ENCODE measurements at regions not wholly inside any gene's neighbourhood (a gene's known extent, or its start where the extent isn't known, plus 50 kb on each side); places are given as distances from the start of the nearest gene placed in this dataset.
"Not testable (repeated sequence)": the region's sequence is repeated elsewhere in the genome, so short reads cannot be mapped to it uniquely, and the experiment has no call there.

DNA sequence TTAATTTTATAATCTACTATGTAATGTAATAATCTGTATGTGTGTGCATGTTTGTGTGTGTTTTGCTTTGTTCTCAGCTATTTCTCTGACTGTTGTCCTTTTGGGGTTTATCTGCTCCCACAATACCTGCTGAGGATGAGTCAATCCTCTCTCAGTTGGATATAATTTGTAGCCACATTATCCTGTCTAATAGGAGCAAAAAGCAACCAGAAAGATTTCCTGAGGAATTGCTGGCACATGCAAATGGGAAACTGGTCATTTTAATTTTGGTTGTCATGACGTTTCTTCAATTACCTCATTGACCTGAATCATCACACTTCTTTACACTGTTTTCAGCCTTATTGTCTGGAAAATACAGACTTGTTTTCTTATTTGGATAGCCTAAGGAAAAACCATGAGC is 488.4 kb downstream of the KLF5 start:
- DNase-seq: no peak

DNA sequence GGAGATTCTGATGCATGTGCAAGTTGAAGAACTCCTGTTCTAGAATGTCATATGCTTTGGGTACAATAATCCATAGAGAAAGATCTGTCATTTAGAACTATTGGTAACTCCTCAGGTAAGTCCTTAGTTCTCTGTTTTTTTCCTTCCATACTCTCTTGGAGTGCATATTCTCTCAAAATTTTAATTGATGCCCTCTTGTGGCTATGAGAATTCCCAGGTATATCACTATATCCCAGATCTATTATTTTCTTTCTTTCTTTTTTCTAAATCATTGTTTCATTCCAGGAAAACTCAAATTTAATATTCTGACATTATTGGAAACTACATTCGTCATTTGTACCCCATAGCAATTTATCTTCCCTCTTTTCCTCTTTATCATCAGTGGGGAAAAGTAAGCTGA is 485.4 kb downstream of the KLF5 start:
- no peak for DNase-seq

DNA sequence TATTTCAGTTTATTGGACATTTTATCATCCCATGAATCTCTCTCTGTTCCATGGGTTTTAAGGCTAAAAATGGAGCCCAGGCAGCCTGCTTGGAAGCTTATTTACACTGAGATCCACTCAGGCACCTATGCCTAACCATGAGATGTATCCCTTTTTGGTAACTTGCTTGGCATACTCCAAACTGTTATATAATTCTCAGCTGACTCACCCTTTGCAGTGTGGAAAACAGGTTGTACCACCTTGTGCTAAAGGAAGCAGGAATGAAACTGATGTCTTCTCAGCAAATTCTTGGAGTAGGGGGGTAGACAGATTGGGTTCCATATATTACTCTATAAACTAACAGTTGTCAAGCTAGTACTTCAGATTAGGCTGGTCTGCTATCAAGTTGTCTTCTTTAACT is 483.6 kb downstream of the KLF5 start:
- no peak for DNase-seq

DNA sequence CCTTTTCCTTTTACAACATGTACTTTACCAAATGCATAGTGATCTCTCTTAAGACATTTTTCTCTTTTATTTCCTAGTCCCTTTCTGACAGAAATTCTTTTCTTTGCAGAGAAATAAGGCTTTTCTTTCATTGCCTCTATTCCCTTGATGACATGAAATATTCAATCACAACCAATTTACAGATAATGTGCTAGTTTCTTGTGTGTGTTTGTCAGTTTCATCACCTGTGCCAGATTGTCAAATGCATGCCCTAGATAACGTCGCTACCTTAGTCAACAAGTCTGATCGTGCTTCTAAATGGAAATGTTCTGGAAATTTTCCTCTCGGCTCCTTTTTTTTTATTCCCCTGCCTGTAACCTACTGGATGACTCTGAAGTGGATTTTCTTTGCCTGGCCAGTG is 478.1 kb downstream of the KLF5 start:
- DNase-seq: no peak

DNA sequence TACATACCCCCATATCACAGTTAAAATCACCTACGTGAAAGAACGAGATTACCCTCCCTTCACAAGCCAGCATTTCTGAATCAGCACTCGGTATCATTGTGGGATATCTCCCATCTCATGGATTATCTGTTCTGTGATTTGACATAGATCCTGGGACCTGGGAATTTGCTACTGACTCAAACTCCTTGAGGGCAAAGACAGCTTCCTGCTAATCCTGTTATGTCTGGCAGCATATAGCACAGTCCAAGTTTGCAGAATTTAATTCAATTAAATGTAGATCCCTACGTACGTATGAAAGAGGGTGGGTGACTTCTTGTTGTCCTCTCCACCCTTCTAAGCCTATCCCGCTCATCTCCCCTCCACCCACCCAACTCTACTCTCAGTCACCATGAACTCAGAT is 476.5 kb downstream of the KLF5 start:
- no peak for DNase-seq

DNA sequence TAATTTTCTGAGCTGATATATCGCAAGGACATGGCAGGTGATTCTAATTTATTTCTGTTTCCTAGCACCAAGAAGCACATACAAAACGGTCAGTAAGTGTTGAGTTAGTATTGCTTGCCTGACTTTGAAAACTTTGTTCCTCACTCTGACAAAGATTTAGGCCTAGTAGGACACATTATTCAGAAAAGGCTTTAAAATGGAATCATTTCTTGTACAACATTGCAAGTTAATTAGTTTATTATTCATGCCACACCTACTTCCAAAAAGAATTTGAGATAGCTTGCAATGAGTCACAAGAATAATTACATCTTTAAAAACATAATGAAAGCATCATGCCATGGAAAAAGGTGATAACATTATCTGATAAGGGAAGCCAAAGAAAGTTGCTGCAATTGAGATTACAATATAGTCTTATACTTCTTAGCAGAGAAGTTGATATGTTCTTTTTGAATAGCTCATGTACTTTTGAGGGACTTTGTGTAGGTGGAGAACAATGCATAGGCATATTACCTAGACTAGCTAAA is 474.2 kb downstream of the KLF5 start:
- DNase-seq: no peak

DNA sequence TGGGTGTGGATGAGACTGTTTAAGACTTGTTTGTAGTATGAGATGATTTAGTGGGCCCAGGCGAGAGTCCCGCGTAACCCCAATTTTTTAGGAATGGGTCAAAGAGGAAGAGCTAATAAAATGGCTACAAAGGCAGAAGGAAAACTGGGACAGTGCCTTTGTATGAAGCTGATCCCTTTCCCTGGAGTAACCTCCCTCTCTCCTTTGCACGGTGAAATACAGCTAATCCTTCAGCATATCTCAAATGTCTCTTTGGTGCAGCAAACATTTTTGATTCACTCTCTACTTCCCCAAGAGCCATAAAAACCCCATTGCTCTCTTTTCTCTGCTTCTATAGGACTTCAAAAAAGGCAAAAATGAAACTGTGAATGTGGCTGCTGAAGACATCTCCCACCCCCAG is 473.8 kb downstream of the KLF5 start:
- DNase-seq: no peak

DNA sequence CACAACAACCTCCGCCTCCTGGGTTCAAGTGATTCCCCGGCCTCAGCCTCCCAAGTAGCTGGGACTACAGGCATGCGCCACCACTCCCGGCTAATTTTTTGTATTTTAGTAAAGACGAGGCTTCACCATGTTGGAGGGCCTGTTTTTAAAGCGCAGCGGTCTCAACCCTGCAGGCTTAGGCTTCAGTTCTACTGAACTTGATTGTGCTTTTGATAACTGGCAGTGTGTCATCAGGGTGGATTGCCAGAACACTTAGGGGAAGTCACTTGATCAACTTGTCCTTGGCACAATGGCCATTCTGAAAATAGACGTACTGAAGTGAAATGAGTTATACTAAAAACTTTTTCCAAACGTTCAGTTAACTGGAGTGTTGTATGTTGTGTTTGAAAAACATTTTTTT is 472.2 kb downstream of the KLF5 start:
- DNase-seq: no peak

DNA sequence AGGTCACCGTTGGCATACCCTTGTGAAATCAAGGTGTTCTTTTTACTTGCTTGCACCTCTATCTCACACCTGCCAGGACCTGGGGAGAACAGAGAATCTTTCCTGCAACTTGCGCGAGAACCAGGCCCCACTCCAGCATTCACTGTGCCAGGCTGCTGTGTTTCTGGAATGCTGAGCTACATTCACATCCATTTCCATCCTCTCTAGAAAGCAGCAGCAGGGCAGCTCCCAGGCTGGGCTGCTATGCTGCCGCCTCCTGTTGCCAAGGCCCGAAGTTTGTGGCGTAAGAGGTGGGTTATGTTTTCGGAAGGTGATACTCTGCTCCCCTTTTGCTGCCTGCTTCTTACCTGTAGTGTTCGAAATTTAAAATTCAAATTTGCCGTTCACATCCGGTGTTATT is 464.1 kb downstream of the KLF5 start:
- DNase-seq: no peak

DNA sequence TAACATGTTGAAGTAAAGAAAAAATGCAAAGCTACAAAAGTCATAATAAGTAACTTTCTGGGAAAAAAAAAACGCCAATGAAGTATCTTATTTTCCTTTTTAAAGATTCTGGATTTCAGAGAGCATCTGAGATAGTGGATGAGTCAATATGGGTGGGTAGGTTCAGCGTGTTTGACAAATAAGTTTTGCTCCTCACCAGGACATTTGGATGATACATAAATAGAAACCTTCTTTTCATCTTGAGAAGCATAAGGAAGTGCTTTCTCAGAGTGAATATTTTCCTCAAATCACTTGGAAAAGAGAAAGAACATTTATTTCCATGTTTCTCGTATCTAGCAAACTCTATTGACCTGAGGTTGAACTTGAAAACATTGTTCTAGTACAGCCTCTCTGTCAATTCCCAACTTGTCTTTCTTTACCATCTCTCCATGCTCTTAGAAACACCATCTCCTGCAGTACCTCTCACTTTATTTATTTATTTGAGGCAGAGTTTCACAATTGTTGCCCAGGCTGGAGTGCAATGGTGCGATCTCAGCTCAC is 463.2 kb downstream of the KLF5 start:
- DNase-seq: no peak

DNA sequence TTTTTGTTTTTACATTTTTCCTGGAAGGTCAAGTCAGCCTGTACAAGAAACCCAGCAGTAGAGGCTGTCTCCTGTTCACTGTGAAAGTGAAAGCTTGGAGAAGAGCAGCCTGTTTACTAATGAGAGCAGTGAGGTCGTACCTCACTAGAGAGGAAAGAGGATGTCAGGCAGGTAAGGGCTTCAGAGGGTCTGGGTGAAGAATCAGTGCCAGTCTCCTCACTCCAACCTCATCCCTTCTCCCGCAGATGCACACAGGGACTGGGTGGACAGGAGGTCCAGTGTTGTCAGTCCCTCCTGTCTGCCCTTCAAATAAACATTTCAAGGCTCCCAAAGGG is 462.5 kb downstream of the KLF5 start:
- DNase-seq: no peak

DNA sequence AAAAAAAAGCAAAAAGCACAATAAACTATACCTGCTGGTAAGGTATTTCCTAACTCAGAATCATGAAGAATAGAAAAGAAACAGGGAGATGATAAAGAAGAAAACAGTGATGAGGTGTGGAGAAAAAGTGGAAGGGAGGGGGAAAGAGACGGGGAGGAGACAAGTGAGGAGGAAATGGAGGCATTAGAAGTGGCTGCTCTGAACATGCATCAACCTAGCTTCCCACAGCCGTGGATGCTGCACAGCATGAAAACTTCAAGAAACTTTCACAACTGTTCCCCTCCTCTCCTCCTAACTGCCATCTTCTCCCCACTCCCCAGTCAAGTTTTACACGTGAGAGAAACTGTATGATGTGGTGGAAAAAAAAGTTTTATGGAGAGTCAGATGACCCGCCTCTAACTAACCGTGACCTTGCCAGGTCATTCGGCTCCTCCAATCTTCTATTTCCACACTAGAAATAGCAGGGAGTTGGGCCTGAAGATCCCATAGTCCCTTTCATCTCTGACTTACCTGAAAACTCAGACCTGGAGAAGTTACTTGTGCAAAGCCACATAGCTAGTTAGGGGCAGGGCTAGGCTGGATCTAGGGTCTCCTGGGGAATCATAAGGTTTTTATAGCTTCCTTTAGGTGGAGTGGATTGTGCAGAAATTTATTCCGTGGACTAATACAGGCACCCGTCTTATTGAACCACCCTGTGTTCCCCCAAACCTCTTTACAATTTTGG is 461.9 kb downstream of the KLF5 start:
- DNase-seq: no peak

DNA sequence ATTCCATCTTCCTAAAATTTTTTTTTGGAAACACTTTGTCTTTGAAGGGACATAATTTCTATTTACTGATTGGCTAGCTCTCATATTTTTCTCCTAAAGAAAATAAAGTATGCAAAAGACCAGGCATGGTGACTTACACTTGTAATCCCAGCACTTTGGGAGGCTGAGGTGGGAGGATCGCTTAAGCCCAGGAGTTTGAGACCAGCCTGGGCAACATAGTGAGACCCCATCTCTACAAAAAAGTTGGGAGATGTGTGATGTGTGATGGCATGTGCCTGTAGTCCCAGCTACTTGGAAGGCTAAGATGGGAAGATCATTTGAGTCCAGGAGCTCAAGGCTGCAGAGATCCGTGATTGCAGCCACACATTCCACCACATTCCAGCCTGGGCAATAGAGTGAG is 461.3 kb downstream of the KLF5 start:
- not testable (repeated sequence) for DNase-seq

DNA sequence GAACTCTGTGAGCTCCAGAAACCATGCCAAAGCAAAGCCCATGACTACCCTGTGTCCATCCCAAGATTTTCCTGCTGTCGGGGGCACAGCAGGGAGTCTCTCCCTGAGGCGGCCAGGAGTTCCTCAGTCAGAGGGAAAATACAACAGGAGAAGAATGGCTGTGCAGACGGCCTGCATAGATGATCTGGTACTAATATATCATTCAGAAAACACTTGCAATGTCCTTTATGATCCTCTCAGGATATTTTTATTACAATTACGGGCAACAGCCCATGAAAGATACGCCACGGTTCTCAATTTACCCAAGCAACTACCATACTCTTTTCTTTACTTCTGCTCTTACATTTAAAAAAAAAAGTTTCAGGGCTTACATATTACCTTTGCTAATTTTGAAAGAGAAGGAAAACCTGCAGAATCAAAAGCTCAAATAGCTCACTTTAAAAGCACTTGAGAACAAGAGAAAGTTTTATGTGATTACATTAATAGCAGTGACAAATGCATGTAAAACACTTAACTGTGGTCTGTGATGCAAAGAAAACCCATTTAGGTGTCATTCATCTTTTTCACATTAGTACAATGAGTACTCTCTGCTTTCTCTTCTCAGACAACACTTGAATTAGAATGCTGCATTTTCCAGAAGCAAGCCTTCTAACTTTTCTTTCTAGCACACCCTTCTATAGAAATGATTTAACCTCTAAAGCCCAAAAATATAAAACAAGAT is 460.8 kb downstream of the KLF5 start:
- no peak for DNase-seq

DNA sequence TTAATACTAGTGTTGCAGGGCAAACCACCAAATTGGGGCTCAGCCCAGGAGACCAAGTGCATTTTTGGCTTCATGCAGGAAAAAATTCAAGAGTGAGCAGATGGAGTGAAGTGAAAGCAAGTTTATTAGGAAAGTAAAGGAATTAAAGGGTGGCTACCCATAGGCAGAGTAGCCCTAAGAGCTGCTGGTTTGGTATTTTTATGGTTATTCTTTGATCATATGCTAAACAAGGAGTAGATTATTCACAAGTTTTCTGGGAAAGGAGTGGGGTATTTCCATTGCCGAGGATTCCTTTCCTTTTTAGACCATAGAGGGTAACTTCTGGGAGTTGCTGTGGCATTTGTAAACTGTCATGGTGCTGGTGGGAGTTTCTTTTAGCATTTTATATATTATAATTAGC is 459.0 kb downstream of the KLF5 start:
- no peak for DNase-seq

DNA sequence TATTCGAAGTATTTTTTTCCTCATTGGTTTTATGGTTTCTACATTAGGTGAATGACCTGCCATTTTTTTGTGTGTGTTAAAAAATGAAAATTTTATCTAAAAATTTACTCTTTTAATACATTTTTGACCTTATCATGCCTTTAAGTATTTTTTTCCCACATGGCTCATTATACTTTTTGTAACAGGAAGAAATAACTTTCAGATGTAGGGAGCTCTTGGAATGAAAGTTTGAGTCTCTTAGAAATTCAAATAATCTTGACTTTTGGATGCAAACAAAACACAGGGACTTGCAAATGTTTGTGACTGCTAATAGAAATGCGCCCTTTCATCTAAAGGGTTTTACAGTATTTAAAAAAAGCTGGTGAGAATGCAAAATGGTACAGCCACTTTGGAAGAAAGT is 457.9 kb downstream of the KLF5 start:
- no peak for DNase-seq

DNA sequence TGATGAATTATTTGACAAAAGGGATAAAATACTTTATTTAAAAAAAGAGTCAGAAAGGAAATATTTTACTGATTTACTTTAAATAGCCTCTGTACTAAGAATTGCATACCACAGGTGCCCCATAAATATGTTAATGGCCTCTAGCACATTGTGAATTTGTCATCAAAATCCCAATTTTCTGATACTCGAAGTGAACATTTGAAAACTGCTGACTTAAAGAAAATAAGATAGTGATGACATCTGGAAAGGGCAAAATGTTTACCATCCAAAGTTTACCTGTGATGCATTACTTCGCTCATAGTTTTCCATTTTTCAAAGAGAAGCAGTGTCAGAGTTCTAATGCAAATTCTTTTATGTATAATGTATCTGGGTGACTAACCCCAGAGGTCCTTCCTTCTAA is 455.4 kb downstream of the KLF5 start:
- no peak for DNase-seq

DNA sequence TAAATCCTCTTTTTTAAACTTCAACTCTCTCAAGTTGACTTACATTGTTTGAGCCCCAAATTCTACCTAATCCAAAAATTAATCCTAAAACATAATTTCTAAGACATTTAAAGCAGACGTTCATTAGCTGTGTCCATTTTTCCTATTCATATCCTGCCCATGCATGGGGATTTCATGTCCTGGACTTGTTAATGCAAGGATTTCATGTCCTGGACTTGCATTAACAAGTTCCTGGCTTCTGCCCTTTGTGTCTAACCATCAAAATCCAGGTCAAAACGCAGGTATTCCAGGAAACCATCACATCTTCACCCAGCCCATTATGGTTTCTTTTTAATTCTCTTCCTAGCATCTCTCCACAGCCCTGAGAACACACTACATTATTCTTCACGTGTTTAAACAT is 454.9 kb downstream of the KLF5 start:
- DNase-seq: no peak

DNA sequence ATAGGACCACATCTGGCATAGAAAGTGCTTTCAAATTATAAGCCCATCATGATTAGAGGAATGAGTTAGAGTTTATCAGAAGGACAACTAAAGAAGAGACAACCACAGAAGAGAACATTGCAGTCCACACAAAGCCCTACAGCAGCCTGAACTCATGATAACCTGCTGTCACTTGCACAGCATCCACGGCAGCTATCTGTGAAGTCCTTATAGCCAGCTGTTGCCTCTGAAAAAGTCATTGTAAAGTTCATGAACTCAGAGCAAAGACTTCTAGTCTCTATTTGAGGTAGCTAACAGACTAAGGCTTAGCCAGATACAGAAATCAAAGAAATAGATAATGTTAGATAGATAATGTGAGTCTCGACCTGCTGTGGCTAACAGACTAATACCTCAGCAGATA is 450.0 kb downstream of the KLF5 start:
- DNase-seq: no peak

DNA sequence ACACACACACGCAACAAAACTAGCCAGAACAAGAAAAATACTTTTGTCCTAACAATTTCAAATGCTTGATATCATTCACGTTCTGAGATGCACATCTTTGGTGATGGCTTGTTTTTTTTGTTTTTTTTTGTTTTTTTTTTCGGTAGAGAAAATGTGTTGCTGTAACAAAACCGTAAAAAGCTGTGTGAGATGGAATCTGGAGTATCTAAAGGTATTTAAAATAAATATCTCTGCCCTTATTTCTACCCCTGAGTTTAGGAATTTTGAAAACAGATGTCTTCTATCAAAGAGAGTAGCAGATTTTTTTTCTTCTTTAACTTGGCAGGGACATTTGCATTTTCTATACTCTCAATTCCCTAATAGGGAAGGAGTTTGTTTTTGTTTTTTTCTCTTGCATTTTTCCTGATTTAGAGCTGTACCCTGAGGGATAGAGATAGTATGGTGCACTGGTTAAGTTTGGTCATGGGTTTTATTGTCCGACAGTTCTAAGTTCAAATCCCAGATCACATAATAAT is 446.6 kb downstream of the KLF5 start:
- DNase-seq: no peak

DNA sequence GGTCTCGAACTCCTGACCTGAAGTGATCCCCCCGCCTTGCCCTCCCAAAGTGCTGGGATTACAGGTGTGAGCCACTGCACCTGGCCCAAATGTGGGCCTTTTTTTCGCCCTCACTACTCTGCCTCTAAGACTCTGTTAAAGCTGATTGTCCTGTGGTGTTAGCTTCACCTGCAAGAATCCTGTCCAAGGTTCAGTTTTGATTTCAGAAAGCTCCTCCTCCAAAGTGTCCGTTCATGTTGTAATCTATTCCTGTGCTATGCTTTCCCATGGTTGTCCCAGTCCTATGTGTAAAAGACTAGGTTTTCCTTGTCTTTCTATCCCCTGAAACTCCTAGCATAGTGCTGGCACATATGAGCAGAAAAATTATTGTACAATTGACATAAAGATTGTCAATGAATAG is 440.9 kb downstream of the KLF5 start:
- DNase-seq: no peak

DNA sequence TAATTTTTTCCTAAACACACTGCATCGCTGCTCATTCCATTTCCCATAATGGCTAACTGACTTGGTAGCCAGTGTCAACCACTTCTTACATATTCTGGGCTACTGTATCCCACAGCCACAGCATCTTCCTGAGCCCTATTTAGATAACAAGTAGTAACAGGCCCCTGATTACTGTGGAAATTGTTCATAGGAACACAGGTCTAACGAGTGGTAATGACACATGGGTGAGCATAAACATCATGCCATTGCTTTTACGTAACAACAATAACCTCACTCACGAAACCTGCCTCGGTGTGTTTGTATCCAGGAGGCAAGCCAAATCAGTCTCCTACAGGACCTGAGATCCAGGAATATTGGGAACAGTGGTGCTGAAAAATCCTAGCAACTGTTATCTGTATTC is 438.6 kb downstream of the KLF5 start:
- DNase-seq: no peak

DNA sequence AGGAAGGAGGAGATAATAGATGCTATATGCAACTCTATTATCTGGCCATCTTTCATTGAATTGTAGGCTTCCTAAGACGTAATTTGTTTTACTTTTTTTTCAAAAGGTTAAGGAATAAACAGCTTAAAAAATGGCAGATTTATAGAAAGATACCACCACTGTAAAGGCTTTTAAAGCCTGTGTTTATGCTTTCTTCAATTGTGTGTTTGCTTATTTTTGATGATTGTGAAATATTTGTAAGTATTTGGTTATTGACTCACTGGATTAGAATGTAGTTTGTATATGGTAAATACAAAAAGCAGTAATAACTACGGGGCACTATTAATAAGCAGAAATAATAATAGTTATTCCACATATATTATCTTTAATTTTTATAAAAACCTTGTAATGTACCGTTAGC is 437.9 kb downstream of the KLF5 start:
- DNase-seq: peak; percentile 33

DNA sequence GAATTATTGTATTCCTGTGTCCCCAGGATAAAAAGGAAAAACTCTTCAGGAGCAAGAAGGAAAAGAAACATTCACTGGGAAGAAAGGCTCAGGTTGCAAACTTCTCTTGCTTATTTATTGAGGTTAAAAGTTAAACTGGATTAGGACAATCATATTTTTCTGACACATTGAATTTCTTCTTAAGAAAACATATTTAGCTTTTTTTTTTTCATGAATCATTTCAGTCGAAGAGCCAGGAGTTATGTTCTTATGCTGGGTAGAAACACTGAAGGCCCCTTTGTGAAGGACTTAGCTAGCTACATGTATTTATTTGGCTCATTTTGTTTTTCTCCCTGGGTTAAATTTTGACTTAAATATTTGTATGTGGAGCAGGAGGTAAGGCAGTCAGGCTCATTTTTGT is 434.0 kb downstream of the KLF5 start:
- no peak for DNase-seq
